A673 (cell line): ENCODE measurements at regions not wholly inside any gene's neighbourhood (a gene's known extent, or its start where the extent isn't known, plus 50 kb on each side); places are given as distances from the start of the nearest gene placed in this dataset.

Experiments used
- BruUV-seq: library from RNA; stranded (reverse); fragments of 400-500 nt; replicated peaks from 2 replicates; lab custom pipeline; 2021; lab: Mats Ljungman, UMichigan
- CTCF ChIA-PET: fragments of 300-600 bp; sonication (Branson Sonifier 250); formaldehyde crosslinking; loops from one replicate; lab custom pipeline; 2022; ENCODE audit warnings: antibody characterized with exemption; lab: Charles Lee
- POLR2A ChIA-PET: fragments of 300-600 bp; sonication (Branson Sonifier 250); formaldehyde crosslinking; loops from one replicate; lab custom pipeline; 2022; ENCODE audit warnings: antibody characterized with exemption; ENCODE audit not compliant: low non-redundant PET; lab: Charles Lee
- DNase-seq: peaks from one replicate; pipeline ENCODE4 v3.0.0-alpha.2; 2015; ENCODE audit warnings: low spot score
- H3K27ac ChIP-seq: fragments of 200-600 bp; sonication (generic); 2 replicates; pipeline ENCODE4 v1.5.1; 2016; ENCODE audit warnings: mixed run types, low read depth, mild to moderate bottlenecking, mixed read lengths, antibody characterized with exemption, low read length; ENCODE audit not compliant: poor library complexity, severe bottlenecking
- H3K27me3 ChIP-seq: fragments of 200-600 bp; sonication (generic); replicated peaks from 2 replicates; pipeline ENCODE4 v1.6.1; 2017; ENCODE audit warnings: mixed run types, low read depth, mild to moderate bottlenecking, mixed read lengths, antibody characterized with exemption, low read length; ENCODE audit not compliant: insufficient read depth, poor library complexity
- H3K36me3 ChIP-seq: fragments of 200-600 bp; sonication (generic); 2 replicates; pipeline ENCODE4 v1.6.1; 2016; ENCODE audit warnings: mixed run types, mild to moderate bottlenecking, mixed read lengths, antibody characterized with exemption, low read length; ENCODE audit not compliant: insufficient read depth, poor library complexity, severe bottlenecking
- H3K4me1 ChIP-seq: fragments of 200-600 bp; sonication (generic); 2 replicates; pipeline ENCODE4 v1.6.1; 2017; ENCODE audit warnings: mixed run types, mild to moderate bottlenecking, mixed read lengths, antibody characterized with exemption, low read length; ENCODE audit not compliant: insufficient read depth, poor library complexity, severe bottlenecking
- H3K4me3 ChIP-seq: fragments of 200-600 bp; sonication (generic); 2 replicates; pipeline ENCODE4 v1.5.1; 2016; ENCODE audit warnings: low read depth, mixed run types, mild to moderate bottlenecking, mixed read lengths, low read length; ENCODE audit not compliant: poor library complexity, severe bottlenecking
- H3K9me3 ChIP-seq: fragments of 200-600 bp; sonication (generic); 2 replicates; pipeline ENCODE4 v1.6.1; 2016; ENCODE audit warnings: mixed run types, low read depth, mild to moderate bottlenecking, mixed read lengths, antibody characterized with exemption, low read length; ENCODE audit not compliant: poor library complexity, severe bottlenecking
- EZH2 ChIP-seq: fragments of 200-600 bp; sonication (generic); IDR thresholded peaks from 2 replicates; pipeline ENCODE4 v1.6.1; 2017; ENCODE audit warnings: borderline replicate concordance, low read depth, mild to moderate bottlenecking, mixed read lengths, antibody characterized with exemption, low read length; ENCODE audit not compliant: poor library complexity, severe bottlenecking
- intact Hi-C: fragments of 100-400 bp; cut with micrococcal nuclease; formaldehyde crosslinking; loops from one replicate; pipeline ENCODE4 v1.10.0; 2022; ENCODE audit not compliant: unreplicated experiment
- TF ChIP-seq, protein P1 (sequence below): fragments of 300-800, 200-600 bp; sonication (generic); conservative IDR thresholded peaks from 2 replicates; pipeline ENCODE4 v1.5.1; 2017; ENCODE audit warnings: low read depth, mild to moderate bottlenecking, antibody characterized with exemption, low read length, moderate library complexity, mixed read lengths

DNA sequence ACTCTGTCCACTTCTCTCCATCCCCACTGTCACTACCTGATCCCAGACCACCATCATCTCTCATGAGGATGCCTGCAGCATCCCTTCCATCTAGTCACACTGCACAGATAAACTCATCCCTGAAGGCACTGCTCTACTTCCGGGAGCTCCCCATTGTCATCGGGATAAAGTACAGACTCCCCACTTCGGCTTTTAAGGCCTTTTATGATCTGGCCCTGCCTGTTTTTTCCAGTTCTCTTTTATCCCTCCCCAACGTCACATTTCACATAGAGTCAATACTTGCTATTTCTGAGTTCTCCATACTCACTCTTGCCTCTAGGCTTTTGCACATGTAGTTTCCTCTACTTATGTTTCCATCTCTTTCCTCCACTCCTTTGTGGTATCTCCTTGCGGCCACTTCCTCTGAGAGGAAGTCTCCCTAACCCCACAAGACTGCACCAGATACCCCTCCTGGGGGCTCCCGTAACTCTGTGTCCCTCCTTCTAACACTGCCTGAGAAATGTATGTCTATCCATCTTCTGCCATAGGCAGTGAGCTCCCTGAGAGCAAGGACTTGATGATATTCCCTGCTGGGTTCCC, 66.9 kb downstream of the COPRS start:
- TF ChIP-seq, protein P1, sequence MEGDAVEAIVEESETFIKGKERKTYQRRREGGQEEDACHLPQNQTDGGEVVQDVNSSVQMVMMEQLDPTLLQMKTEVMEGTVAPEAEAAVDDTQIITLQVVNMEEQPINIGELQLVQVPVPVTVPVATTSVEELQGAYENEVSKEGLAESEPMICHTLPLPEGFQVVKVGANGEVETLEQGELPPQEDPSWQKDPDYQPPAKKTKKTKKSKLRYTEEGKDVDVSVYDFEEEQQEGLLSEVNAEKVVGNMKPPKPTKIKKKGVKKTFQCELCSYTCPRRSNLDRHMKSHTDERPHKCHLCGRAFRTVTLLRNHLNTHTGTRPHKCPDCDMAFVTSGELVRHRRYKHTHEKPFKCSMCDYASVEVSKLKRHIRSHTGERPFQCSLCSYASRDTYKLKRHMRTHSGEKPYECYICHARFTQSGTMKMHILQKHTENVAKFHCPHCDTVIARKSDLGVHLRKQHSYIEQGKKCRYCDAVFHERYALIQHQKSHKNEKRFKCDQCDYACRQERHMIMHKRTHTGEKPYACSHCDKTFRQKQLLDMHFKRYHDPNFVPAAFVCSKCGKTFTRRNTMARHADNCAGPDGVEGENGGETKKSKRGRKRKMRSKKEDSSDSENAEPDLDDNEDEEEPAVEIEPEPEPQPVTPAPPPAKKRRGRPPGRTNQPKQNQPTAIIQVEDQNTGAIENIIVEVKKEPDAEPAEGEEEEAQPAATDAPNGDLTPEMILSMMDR: no peak
- TF ChIP-seq EZH2: no peak
- Histone ChIP-seq H3K4me1 (no peaks in the 10 kb centered on the region), H3K36me3 (no peaks in the 10 kb centered on the region), H3K27me3 (no peaks in the 10 kb centered on the region), H3K27ac (no peak overlapping the region), H3K9me3 (no peaks in the 10 kb centered on the region), H3K4me3 (no peak overlapping the region)
- DNase-seq: no peak
- ChIA-PET POLR2A (no interaction called here), CTCF (no interaction called here)
- intact Hi-C loops: no loop called here
- no TSS peak for BruUV-seq

DNA sequence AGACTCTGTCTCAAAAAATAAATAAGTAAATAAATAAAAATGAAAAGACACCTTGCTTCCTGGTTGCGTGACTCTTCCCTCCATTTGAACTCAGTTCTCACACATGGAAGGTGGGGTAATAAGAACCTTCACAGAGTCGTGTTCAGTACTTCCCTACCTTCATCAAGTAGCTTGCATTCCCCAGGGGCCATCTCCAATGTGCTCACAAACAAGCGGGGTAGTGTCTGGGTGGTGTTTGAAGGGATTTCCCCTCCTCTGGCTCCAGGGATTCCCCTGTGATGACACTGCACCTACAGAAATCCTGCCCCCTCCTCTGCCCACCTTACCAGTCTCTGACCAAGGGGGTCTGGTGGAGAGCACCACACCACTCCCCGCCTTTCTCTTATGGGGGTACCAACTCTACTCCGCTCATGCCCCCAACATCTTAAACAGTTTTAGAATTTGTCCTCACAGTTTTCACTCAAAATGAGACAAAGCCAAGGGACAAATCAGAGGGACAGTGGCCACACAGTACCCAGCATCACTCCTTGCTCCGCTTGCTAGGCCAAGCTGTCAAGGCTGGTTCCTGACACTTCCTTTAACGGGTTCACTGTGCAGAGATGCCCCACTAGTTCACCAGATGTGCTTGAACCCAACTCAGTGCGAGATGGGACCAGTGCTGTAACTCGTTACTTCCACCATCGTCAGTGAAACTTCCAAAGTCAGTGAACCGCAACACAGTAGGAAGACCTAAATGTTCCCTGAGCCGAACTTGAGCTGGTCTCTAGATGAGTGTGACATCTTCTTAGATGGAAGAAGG, 69.1 kb downstream of the COPRS start:
- TF ChIP-seq EZH2: no peak
- TF ChIP-seq, protein P1: no peak
- H3K27ac ChIP-seq: no peak overlapping the region
- no TSS peak for BruUV-seq
- CTCF ChIA-PET: no interaction called here
- no peak overlapping the region for H3K4me3 ChIP-seq
- POLR2A ChIA-PET: no interaction called here
- intact Hi-C loops: no loop called here
- no peaks in the 10 kb centered on the region for H3K9me3 ChIP-seq
- no peaks in the 10 kb centered on the region for H3K4me1 ChIP-seq
- DNase-seq: no peak
- H3K27me3 ChIP-seq: no peaks in the 10 kb centered on the region
- H3K36me3 ChIP-seq: no peaks in the 10 kb centered on the region

- ChIA-PET POLR2A (no interaction called here), CTCF (no interaction called here)
- no peaks in the 10 kb centered on the region for H3K9me3 ChIP-seq
- BruUV-seq: no TSS peak
- intact Hi-C loops: no loop called here
- H3K36me3 ChIP-seq: no peaks in the 10 kb centered on the region
- no peak overlapping the region for H3K27ac ChIP-seq
- no peak for DNase-seq
- H3K4me1 ChIP-seq: no peaks in the 10 kb centered on the region
- no peak for TF ChIP-seq EZH2
- TF ChIP-seq, protein P1: no peak
- H3K4me3 ChIP-seq: no peak overlapping the region
- H3K27me3 ChIP-seq: no peaks in the 10 kb centered on the region
Observed at GRCh38 chr17:31788956-31789355, 70.1 kb downstream of the COPRS start.
